DMS53 (cell line): ENCODE measurements at regions not wholly inside any gene's neighbourhood (a gene's known extent, or its start where the extent isn't known, plus 50 kb on each side); places are given as distances from the start of the nearest gene placed in this dataset.

Experiments used
- DNase-seq: peaks from one replicate; lab custom pipeline; 2025; lab: John Stamatoyannopoulos, UW

DNA sequence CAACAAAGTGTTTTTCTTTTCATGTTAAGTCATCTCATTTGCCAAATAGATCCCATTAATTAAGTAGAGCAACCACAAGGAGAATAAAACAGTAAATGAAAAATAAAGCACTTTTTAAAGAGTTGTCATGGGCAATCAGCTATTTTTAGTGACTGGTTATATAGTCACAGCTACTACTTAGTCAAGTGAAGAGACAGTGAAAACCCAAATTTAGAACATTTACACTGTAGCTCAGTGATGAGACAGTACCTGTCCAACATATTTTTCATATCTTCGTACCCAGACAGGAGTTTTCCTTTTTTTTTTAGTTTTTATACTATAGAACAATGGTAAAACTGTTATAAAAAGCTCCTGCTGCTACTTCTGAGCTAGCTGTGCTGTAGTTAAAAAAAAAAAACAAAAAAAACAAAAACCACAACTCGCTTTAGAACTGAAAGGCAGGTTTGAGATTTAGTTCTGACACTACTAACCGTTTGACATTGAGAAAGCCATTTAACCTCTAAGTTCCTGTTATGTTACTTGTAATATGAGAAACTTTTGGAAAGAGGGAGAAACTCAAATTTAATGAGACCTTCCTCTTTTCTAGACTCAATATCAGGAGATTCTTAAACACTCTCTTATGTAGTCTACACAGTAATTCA lies 777.5 kb downstream of the ADGRL2 start:
- no peak for DNase-seq

DNA sequence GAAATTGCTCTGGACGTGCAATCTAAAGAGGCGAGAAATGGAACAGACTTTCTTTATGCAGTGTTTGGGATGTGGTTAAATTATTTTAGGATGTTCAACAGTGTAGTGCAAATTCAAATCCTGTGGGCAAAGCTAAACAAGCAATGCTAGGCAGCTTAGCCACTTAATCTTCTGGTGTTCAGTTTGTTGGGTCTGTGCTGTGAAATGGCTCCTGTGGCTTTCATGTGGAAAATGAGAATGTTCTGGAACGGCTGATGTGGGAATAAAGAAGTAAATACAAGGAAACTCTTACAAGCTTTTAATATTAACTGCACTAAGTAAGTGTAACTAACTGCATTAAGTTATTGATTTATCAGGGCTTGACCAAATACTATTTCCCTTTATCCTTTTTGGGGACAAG lies 766.6 kb downstream of the ADGRL2 start:
- no peak for DNase-seq

DNA sequence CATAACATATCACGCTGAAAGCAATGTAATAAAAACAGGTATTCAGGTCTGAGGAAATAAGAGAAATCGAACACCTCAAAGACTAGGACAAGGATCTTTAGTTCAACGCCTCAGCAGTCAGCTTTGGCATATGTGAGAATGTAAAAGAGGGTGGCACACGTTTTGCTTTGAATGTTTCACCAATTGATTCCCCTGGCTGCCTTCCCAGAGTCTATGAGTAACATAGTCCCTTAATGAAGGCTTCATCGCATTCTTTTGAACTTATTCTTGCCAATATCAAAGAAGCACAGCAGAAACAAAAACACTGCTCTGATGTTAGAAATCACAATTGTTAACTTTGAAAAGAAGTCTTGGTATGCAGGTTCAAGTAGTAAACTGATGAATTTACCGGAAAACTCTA lies 764.8 kb downstream of the ADGRL2 start:
- DNase-seq: no peak

DNA sequence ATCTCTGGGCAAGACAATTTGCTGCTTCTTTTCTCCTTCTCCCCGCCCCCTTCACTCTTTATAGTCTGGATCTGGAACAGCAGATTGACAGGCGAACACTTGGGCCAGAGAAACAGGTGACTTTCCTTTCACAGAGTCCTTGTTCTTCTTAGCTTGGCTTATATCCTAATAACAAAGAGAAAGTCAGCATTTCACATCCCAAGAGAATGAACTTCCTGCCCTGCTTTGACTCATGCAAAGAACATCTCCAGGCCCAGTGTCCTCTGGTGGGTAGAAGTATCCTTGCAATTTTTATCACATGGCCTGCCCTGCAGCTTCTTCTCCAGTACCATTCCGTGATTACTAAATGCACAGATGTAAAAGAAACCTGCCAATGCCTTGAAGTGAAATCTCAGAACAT lies 764.4 kb downstream of the ADGRL2 start:
- peak; percentile 13 for DNase-seq

DNA sequence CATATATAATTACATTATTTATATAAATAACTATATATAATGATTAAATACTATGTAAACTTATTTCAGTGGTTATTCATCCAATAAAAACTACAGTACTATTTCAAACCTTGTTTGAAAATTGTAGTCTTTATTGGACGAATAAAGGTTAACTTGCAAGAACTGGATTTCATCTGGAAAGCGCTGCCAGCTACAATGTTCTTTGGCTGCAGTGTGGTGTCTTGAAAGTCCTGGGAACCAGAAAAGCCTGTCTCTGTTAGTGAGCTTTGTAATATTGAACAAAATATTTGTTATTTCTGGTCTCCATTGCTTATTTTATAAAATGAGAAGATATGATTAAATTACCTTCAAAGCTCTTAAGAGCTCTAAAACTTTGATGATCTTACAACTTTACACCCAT lies 763.6 kb downstream of the ADGRL2 start:
- DNase-seq: no peak

DNA sequence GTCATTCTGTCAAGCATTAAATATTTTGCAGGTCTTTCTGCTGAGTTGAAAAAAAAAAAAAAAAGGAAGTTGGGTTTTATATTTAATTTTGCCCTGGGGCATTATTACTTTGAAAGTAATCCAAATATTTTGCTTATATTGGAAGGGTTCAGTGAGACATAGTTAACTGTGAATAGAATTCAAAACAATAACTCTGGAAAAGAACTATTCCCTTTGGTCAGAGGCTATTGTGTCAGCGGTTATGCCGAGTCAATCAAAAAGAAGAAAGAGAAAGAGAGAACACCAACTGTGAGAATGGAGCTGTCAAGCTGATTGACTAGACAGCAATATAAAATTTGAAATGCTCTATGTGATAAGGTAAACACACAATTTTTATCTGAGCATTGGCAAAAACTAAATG lies 761.7 kb downstream of the ADGRL2 start:
- DNase-seq: no peak

DNA sequence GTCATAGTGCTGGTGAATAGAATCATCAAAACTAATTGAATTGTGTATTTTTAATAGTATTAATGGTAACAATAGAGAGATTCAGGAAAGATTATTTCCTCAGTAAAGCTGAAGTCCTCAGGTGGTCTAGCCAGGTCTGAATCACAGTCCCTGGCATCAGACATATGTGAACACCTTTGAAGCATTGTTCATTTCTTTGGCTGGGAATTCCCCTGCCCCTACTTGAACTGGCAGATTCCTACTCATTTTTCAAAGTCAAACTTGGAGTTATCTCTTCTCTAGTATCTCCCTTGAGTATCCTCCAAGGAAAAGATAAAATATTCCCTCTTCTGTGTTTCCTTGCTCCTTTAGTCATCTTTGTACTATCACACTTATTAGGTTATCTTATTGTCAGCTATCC lies 759.8 kb downstream of the ADGRL2 start:
- peak; percentile 14 for DNase-seq

DNA sequence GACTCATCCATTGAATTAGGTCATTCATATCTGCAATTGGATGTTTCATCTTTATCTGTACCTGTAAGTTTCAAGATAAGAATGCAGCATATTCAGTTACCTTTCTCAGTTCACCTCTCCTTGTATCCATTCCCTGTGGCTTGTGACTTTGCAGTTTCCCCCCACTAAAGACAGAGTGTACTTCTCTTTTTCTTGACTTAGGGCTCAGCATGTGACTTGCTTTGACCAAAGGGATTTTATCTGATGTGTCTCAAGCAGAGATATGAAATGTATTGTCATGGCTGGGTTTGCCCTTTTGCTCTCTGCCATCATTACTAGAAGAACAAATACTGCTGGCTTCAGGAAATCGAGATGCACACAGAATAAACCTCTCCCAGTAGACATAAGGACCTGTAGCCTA lies 754.8 kb downstream of the ADGRL2 start:
- DNase-seq: no peak

DNA sequence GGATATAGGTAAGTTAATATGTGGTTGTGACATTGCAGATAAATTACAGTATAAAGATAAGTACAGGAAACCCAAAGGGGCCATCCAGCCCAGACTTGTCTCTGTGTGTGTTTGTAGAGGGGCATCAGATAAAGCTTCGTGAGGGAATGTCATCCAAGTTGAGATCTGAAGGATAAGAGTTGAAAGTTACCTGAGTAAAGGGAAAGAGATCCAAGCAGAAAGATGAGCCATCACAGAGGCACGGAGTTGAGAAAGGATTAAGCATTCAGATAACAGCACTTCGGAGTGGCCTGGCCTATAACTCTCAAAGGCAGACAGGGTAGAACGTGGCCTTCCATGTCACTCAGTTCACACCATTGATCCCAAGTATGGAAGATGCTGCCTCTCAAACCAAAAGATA lies 749.1 kb downstream of the ADGRL2 start:
- no peak for DNase-seq

DNA sequence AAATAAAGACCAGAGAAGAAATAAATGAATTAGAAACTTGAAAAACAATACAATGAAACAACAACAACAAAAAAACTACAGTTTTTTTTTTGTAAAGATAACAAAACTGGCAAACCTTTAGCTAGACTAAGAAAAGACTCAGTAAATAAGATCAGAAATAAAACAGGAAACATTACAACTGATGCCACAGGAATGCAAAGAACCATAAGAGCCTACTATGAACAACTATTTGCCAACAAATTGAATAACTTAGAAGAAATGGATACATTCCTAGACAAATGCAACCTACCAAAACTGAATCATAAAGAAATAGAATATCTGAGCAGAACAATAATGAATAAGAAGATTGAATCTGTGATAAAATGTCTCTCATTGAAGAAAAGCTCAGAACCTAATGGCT lies 742.0 kb downstream of the ADGRL2 start:
- no peak for DNase-seq

DNA sequence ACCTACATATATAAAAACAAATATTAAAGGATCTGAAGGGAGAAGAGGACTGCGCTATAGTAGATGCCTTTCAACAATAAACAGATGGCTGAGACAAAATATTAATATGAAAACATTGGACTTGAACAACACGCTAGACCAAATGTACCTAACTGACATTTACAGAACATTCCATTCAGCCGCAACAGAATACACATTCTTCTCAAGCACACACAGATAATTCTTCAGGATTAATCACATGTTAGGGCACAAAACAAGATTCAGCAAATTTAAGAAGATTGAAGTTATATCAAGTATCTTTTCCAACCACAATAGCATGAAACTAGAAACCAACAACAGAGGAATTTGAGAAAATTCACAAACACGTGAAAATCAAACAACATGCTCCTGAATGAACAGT lies 741.4 kb downstream of the ADGRL2 start:
- DNase-seq: no peak

DNA sequence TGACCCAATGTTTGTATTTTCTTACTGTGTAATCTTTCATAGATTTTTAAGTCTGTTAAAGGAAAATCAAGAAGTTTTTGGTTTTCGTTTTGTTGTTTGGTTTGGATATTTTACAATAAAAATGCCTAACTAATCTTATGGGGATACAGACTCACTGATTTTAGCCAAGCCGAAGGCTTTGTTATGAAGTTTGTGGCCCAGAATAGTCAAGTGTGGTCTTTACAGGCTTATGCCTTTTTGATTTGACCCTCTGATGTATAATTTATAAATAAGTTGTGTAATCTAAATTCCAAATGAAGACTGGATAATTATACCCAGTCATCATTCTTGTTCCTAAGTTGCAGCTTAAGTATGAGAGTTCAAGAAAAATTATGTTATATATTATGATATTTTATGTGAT lies 739.3 kb downstream of the ADGRL2 start:
- DNase-seq: no peak

DNA sequence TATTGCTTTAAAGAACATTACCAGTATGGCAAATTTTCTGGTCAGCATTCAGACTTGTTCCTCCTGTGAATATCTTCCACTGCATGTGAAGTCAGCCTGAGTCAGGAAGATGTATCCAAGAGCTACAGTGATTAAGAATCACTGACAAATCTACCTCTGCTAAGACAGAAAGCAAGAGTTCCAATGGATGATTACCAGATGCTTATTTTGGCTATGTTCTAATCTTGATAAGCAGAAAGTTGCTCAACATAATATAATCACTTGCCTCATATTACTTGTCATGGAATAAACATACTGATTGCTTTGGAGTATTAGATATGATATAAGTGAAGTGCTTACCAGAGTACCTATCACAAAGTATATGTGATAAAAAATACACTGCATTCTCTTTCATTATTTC lies 738.1 kb downstream of the ADGRL2 start:
- no peak for DNase-seq

DNA sequence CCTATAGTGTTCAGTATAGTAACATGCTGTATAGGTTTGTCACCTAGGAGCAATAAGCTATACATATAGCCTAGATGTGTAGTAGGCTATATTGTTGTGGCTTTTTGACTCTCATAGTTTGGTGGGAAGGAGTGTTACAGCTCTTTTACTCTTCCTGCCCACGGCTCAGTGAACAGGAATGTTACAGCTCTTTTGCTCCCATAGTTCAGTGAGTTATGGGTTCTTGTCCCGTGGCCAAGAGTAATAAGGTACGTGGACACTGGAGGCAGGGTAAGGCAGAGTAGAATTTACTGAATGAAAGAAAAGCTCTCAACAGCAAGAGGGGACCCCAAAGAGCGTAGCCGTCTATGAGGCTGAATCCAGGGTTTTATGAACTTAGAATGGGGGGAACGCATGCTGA lies 734.3 kb downstream of the ADGRL2 start:
- DNase-seq: no peak

DNA sequence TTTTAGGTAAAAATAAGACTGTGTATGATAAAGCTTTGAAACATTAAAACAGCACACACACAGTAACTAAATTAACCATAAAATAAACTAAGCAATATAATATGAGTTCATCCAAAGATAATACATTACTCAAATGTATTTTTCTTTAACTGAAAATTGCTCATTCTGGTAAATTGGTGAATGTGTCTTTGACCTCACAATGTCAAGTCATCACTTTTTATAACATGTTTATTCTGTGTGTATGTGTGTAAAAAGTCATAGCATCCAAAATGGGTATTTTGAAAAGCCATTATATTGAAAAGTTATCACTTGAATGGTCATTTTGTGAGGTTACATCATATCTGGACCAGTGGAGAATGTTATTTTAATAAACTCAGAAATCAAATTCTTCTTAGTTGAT lies 724.6 kb downstream of the ADGRL2 start:
- DNase-seq: no peak

DNA sequence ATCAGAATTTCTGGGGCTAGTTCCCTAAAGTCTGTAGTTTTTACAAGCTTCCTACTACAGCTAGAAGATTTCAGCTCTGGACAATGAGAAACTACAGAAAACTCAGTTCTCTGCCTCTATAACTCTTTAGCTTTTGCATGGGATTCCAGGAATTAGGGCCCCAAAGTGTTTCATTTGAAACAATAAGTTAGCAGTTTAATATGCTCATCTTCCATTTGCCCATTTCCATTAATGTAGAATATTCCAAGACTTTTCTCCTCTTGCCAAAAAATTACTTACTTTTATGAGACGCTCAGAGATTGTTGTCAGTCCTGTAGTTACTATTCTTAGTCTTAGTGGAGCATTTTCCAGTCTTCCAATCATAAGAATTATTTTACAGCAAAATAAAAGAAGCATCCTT lies 719.9 kb downstream of the ADGRL2 start:
- DNase-seq: no peak

DNA sequence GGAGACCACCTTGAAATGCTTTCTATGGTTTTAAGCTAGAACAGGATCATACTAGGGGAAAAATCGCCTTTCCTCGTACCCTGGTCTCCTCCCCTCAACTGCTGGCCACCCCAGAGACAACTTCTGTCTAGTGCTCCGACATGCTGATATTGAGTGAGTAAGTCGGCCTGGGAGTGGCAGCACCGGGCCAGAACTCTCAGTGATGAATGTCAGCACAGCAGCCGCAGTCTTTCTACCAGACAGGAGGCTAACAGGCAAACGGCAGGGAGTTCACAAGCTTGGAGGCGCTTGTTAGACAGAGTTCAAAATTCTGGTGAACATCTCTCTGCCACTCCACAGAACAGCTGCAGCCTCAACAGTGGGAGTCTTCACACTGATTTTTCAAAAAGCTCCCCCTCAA lies 716.9 kb downstream of the ADGRL2 start:
- DNase-seq: no peak

DNA sequence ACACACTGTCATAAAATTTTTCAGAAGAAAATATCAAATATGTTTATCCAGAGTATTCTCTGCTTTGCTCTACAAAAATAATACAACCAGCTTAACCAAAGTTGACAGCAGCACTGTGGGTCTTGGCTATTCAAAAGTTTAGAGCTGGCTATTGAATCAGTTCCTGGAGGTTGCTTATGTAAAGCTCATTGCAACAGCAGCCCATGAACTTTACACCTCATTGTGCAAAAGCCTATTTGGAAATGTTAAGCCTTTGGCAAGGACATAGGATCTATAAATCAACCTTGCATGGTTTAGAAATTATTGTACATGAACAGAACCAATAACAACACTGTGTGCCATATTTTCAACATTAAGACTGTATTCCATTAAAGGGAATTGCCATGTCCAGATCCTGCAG lies 714.9 kb downstream of the ADGRL2 start:
- no peak for DNase-seq

DNA sequence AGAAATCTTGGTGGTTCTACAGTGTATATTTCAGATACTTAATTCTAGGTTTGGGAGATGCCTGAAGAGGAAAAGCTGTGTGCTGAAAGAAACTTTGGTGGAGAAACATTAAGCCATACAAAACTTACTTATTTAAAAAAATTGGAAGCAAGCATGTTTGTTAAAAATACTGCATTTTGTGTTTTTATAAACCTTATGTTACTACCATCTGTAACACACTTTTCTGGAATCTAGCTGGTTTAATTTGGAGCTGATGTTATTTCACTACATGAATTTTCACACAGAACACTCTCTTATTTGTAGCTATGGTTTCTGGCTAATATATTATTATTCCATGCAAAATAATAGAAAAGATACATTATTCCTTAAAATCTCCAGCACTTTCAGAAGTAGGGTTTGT lies 710.7 kb downstream of the ADGRL2 start:
- DNase-seq: no peak

DNA sequence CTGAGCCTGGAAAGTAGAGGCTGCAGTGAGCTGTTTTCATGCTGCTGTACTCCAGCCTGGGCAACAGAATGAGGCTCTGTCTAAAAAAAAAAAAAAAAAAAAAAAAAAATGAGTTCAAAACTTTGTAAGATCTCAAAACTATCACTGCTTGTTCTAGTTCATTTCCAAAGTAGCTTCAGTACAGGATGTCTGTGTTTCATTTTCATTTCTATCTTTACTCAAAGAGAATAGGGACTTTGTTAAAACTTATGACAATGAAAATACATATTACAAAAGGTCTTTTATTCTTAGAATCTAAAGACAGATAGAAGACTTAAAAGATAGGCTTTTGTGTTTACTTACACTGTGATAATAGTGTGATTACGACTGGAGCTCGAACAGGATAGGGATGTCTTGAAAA lies 709.7 kb downstream of the ADGRL2 start:
- no peak for DNase-seq

DNA sequence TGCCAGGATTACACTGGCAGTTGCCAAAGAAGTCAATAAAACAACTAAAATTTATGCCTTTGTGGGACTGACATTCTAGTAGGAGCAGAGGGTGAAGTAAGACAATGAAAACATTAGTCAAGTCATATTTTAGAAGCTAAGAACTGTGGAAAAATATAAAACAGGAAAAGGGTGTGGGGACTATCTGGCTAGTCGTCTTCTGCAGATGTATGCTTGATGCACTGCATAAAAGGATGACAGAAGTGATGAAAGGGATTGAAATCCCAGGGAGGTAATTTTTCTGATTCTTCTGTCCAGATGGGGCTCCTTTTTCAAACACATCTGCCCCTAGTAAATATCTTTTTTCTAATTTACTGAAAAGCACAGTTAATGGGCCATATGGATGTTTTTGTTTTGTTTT lies 706.3 kb downstream of the ADGRL2 start:
- DNase-seq: no peak

DNA sequence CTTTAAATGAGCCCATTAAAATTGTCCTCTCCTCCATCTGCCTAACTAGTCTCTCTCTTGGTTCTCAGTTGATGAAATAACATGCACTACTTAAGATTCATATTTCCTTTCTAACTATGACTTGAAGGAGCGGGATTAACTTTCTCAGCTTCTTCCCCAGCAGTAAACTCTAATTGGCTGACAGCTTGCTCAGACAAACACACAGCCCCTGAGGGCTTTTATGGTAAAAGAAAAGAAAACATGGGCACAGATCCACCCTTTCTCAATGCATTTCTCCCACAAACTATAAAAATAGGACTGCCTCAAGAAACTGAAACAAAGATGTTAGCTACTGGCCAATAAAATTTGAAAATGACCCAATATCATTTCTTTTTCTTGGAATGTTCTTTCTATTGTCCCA lies 703.1 kb downstream of the ADGRL2 start:
- DNase-seq: no peak

DNA sequence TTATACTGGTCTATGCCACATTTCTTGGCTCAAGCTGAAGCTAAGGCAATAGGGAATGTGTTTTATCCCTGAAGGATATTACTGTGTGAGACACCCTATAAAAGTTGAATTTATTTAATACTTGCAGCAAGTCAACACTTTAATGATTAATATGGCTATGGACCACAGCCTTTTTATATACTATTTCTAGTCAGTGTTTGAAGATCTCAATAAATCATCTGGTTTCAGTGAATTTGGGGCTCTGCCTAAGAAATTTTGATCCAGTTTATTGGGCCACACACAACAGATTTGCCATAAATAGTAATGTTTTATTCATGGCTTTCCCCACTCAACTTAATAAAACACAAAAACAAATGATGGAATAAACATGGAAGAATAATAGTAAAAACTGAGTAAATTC lies 698.3 kb downstream of the ADGRL2 start:
- no peak for DNase-seq

DNA sequence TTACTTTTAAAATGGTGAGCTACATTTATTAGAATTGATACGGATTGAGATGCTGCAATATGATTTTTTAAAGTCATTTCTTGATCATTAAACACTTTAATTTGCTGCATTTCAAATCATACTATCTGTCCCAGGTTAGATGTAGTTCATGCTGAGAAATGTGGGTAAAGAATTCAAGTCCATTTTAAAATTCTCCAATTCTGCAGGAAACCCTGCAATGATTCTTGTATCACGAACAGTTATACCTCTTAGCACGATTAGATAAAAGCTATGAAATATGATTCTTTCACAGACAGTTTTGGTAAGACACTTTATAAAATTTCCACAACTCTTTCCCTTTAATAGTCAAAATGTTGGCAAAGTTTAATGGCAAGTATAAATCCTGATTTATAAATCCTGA lies 693.4 kb downstream of the ADGRL2 start:
- DNase-seq: no peak

DNA sequence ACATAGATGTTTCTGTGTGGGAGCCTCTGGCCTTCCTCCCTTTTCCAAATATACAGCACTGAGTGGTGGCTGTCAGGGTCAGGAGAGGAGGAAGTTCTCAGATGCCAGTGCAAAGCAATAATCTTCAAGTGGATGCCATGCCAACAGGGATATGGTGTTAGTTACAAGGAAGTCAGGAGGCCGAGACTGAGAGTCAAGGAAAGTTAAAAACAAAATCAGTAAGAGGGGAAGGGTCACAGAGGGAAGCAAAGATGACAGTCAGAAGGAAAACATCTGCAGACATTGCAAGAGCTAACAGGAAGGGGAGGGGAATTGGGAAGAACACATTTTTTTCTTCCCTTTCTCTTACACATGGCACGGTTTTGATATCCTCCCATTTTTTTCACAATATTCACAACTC lies 691.4 kb downstream of the ADGRL2 start:
- DNase-seq: peak; percentile 43
